HG03039 (cell line): ENCODE measurements at regions not wholly inside any gene's neighbourhood (a gene's known extent, or its start where the extent isn't known, plus 50 kb on each side); places are given as distances from the start of the nearest gene placed in this dataset.
"Not testable (repeated sequence)": the region's sequence is repeated elsewhere in the genome, so short reads cannot be mapped to it uniquely, and the experiment has no call there.

Experiments
- ATAC-seq: cut with Tn5 transposase; IDR thresholded peaks from one replicate; pipeline ENCODE4 v1.9.1; 2021; ENCODE audit warnings: mild to moderate bottlenecking, moderate library complexity; ENCODE audit not compliant: unreplicated experiment

GRCh38 chr11:45000918-45001317 is 50.2 kb upstream of the TP53I11 start:
- no peak for ATAC-seq

DNA sequence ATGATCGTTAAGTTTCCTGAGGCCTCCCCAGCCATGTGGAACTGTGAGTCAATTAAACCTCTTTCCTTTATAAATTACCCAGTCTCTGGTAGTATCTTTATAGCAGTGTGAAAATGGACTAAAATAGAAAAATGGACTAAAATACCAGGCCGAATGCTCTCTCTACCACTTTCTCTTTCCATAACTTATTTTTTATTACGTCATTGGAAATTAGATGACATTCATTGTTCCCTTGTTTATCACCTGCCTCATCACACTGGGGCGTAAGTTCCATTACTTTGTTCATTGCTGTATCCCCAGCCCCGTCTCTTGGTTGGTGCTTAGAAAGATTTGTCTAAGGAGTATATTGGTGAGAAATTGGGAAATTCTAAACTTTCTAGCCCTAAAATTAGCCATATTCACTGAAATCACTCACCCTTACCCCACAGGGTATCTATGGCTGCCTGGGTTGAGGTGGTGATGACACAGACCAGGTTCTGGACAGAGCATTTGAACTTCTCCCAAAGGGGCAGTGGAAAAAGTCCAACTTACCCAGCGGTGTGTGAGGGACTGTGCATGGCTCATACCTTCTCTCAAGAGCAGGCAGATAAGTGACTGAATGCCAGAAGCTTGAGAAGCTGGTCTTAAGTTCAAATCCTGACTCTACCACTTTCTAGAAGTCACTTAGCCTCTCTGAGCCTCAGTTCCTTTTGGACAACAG is 50.9 kb upstream of the TP53I11 start:
- ATAC-seq: no peak

DNA sequence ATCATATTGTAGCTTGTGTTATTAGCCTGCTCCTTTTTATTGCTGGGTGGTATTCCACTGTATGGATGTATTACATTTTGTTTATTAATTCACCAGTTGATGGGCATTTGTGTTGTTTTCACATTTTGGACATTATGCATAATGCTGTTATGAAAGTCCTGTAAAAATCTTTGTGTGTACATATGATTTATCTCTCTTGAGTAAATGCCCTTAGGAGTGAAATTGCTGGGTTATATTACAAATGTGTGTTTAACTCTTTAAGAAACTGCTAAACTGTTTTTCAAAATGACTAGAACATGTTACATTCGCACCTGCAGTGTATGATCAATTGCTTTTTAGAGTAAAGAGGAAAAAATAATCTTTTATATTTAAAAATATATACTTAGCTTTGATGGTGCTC is 54.4 kb upstream of the TP53I11 start:
- ATAC-seq: no peak

- no peak for ATAC-seq
These were observed 56.3 kb upstream of the TP53I11 start for GRCh38 chr11:45007011-45007410.

DNA sequence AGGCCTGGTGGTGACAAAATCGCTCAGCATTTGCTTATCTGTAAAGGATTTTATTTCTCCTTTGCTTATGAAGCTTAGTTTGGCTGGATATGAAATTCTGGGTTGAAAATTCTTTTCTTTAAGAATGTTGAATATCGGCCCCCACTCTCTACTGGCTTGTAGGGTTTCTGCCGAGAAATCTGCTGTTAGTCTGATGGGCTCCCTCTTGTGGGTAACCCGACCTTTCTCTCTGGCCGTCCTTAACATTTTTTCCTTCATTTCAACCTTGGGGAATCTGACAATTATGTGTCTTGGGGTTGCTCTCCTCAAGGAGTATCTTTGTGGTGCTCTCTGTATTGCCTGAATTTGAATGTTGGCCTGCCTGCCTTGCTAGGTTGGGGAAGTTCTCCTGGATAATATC is 65.3 kb upstream of the TP53I11 start:
- not testable (repeated sequence) for ATAC-seq

- ATAC-seq: not testable (repeated sequence)
These were observed 65.8 kb upstream of the TP53I11 start for GRCh38 chr11:45016446-45016845.

DNA sequence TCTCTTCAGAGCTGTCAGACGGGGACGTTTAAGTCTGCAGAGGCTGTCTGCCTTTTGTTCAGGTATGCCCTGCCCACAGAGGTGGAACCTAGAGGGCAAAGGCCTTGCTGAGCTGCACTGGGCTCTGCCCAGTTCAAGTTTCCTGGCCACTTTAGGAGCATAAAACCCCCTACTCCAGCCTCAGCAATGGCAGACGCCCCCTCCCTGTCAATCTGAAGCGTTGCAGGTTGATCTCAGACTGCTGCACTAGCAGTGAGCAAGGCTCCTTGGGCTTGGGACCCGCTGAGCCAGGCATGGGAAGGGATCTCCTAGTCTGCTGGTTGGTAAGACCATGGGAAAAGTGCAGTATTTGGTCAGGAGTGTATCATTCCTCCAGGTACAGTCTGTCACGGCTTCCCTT is 66.6 kb upstream of the TP53I11 start:
- ATAC-seq: no peak

GRCh38 chr11:45021001-45021400 is 70.3 kb upstream of the TP53I11 start:
- no peak for ATAC-seq

DNA sequence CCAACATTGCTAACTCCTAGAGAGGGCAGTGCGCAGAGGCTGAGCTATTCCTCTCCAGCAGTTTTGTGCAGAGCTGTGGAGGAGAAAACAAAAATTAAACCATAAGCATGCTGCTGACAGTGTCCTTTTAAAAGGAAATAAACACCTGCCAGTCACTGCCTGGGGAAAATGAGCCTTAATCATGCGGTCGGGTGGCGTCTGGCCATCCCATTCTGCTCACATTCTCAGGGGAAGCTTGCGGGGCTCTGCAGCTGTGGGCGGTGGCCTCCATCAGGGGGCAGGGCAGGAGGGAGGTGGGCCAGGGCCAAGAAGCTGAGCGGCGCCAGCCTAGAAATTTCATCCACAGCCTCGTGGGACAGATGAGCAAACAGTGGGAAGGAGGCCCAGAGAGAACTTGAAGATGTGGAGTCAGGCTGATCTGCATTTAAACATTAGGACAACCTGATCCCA is 71.0 kb upstream of the TP53I11 start:
- no peak for ATAC-seq

DNA sequence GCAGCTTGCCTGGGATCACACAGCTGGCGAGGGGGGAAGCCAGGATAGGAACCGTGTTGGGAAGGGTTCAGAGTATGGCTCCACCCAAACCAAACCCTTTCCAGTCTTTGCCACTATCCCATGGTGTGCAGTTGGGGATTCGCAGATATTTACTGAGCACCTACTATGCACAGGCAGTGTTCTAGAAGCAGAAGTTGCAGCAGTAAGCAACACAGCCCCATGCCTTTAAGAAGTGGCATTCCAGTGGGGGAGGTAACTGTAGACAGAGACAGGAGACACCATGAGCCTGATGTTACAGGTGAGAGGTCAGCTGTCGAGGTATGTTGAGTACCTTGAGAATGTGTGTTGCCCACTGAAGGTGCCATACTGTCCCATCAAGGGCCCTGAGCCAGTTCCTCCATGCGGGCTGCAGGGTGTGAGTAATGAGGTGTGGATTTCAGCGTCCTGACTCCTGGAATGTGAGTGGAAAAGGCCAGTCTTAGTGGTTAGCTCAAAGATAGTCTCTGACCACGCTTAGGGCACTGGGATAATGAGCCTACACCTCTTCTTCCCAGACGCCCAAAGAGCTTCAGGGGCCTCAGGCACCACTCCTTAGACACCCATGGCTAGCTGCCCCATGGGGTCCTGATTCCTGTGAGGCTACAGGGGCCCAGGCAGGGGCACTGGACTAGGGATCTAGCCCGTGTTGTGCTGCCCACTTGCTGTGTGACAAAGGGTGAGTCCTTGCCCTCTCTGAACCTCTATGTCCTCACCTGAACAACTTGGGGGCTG is 71.8 kb upstream of the TP53I11 start:
- ATAC-seq: no peak

GRCh38 chr11:45023065-45023365 is 72.3 kb upstream of the TP53I11 start:
- ATAC-seq: no peak

GRCh38 chr11:45024316-45024715 is 73.6 kb upstream of the TP53I11 start:
- ATAC-seq: no peak

DNA sequence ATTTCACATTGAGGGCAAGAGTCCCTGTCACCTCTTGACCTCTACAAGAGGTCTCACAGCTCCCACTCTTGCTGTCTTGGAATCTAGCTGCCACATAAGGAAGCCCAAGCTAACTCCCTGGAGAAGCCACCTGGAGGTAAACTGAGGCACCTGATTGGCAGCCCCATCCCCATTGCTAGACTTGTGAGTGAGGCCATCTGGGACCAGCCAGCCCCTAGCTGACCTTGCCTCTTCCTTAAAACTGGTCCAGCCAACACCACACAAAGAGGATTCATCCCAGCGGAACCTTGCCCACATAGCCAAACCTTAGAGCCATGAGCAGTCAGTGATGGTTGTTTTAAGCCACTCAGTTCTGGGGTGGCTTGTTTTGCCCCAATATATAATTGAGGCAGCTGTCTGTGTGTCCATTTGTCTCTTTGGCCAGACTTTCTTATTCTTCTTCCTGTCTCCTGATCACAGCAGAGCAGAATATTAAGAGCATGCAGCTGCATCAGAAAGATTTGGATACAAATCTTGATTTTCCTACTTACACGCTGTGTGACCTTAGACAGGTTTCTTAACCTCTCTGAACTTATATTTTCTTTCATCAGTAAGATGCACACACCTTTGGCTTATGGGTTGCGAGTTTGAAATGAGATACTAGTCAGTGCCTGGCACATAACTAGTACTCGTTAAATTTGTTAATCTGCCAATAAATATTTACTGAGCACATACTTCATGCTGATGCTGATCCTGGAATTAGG is 74.3 kb upstream of the TP53I11 start:
- no peak for ATAC-seq

- no peak for ATAC-seq
These were observed 75.2 kb upstream of the TP53I11 start for GRCh38 chr11:45025716-45026492.

DNA sequence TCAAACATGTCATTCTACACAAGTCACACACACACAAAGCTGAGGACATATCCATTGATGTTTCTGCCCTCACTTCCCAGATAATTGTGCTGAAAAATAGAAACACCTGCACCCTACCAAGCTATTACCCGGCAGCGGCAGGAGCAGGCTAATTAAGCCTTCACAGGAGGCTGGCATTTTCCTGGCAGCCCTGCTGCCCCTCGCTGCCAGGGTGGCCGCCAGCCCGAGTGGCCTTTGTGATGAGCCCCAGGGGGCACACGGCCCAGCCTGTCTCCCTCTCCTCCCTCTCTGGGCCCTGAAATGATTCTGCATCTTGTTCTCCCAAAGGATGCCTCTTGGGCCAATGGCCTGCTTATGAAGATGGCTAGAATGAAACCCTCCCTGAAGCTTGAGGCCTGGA is 76.2 kb upstream of the TP53I11 start:
- ATAC-seq: no peak

DNA sequence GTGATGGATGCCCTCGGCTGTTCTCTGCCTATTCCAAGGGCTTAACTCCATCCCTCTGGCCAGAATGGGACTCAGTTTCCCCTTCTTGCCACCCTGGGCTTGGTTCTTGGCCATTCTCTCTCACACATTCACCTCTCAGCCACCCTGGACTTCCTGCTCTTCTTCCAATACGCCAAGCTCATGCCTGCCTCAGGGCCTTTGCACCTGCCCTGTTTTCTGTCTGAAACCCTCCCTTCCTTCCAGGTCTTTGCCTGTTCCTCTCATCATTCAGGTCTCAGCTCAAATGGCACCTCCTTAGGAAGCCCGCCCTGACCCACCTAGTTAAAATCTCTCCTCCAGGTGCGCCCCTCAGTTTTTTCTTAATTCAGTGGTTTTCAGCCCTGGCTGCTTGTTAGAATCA is 76.6 kb upstream of the TP53I11 start:
- ATAC-seq: no peak

DNA sequence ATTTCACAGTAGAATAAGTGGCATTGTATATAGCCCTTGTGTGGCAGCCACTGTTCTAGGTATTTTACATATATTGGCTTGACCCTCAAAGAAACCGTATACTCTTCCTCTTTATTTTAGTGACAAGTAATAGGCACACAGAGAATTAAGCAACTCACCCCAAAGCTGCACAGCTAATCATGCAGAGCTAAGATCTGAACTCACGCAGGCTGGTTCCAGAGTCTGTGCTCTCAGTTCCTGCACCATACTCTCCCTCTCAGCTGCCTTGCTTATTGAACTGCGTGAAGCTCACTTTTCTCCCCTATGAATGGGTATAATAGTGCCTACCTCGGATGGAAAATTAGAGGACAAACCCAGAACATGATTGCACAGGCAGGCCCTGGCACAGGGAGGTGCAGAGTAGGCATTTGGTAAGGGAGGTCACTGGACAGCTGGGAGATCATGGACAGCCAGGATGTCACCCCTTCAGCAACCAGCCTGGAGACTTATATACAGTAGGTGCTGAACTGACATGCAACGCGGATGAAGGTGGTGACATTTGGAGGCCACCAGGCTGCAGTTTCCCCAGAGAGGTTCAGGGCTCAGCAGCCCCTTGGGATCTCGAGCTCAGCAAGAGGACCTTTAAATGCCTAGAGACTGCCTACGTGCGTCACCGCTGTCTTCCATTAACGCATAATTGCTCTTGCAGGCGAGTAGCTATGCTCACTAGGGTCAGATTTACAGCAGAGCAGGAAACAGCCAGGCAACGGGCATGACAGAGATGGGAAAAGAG is 78.4 kb upstream of the TP53I11 start:
- ATAC-seq: no peak

DNA sequence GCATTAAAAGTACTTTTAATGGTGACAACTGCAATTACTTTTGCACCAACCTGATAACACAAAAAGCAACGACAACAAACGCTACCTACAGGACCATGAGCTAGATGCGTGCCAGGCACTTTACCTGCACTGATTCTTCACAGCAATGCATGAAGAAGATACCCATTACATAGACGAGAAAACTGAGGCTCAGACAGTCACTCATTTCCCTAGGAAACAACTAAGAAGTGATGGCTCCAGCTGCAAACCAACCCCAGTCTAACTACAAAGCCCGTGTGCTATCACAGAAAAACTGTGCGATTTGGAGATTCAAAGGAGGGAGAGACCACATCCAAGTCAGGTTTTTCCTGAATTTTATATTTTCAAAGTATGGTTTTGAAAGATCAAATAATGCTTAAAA is 80.1 kb upstream of the TP53I11 start:
- no peak for ATAC-seq

DNA sequence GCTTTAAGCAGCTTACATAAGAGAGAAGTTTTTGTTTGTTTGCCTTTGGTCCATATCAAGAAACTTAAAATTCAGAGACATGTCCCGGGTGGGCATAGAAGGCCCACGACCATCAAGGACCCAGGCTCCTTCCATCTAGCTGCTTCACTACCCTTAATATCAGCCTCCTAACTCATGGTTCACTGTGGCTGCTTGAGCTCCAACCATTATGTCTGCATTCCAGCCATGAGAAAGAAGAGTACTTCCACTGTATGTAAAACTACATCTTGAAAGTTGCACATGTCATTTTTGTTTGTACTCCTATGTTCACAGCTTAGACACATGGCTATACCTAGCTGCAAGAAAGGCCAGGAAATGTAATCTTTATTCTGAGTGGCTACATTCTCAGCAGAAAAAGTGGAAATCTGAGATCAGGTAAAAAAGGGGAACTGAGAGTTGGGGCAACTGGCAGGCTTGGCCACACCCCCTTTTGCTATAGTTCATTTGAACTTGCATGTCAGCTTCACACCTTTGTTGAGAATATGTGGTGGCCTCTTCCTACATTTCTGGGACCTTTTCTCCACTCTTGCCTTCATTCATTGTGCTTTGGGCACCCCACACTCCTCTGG is 81.3 kb upstream of the TP53I11 start:
- peak; percentile 49 for ATAC-seq

- ATAC-seq: no peak
These were observed 84.7 kb upstream of the TP53I11 start for GRCh38 chr11:45035413-45035812.
